Activated naive CD4-positive, alpha-beta T cell (primary cell): ENCODE measurements at regions not wholly inside any gene's neighbourhood (a gene's known extent, or its start where the extent isn't known, plus 50 kb on each side); places are given as distances from the start of the nearest gene placed in this dataset.
"Not testable (repeated sequence)": the region's sequence is repeated elsewhere in the genome, so short reads cannot be mapped to it uniquely, and the experiment has no call there.

Experiments
- DNase-seq, 4 experiments: peaks; one replicate each; lab custom pipeline; 2025; lab: John Stamatoyannopoulos, UW

- DNase-seq = no peak
Observed at GRCh38 chr11:109939166-109939810, 153.9 kb upstream of the ZC3H12C start.

- no peak for DNase-seq
Observed at GRCh38 chr11:109940816-109941215, 152.4 kb upstream of the ZC3H12C start.

GRCh38 chr11:109945626-109946321 is 147.4 kb upstream of the ZC3H12C start:
- no peak for DNase-seq

GRCh38 chr11:109946322-109946846 is 146.8 kb upstream of the ZC3H12C start:
- peak in 1 of 4 experiments; percentile 4 for DNase-seq

GRCh38 chr11:109954534-109954933 is 138.7 kb upstream of the ZC3H12C start:
- no peak for DNase-seq

- DNase-seq = no peak
Observed at GRCh38 chr11:109956124-109956793, 136.9 kb upstream of the ZC3H12C start.

- no peak for DNase-seq
Observed at GRCh38 chr11:109957000-109957399, 136.2 kb upstream of the ZC3H12C start.

- DNase-seq = no peak
Observed at GRCh38 chr11:109957601-109958000, 135.6 kb upstream of the ZC3H12C start.

- DNase-seq = no peak
Observed at GRCh38 chr11:109958131-109958820, 134.9 kb upstream of the ZC3H12C start.

- DNase-seq = no peak
Observed at GRCh38 chr11:109958821-109959166, 134.4 kb upstream of the ZC3H12C start.

GRCh38 chr11:109960831-109961230 is 132.4 kb upstream of the ZC3H12C start:
- no peak for DNase-seq

- no peak for DNase-seq
Observed at GRCh38 chr11:109961261-109961660, 131.9 kb upstream of the ZC3H12C start.

GRCh38 chr11:109963101-109963500 is 130.1 kb upstream of the ZC3H12C start:
- no peak for DNase-seq

GRCh38 chr11:109964487-109964886 is 128.7 kb upstream of the ZC3H12C start:
- no peak for DNase-seq

- DNase-seq = not testable (repeated sequence)
Observed at GRCh38 chr11:109965445-109965844, 127.7 kb upstream of the ZC3H12C start.

GRCh38 chr11:109965926-109966325 is 127.3 kb upstream of the ZC3H12C start:
- not testable (repeated sequence) for DNase-seq

GRCh38 chr11:109967136-109967535 is 126.1 kb upstream of the ZC3H12C start:
- DNase-seq = not testable (repeated sequence)

- DNase-seq = no peak
Observed at GRCh38 chr11:109968299-109968698, 124.9 kb upstream of the ZC3H12C start.

GRCh38 chr11:109968781-109969180 is 124.4 kb upstream of the ZC3H12C start:
- no peak for DNase-seq

- no peak for DNase-seq
Observed at GRCh38 chr11:109970516-109971183, 122.5 kb upstream of the ZC3H12C start.

- no peak for DNase-seq
Observed at GRCh38 chr11:109971184-109971523, 122.0 kb upstream of the ZC3H12C start.

GRCh38 chr11:109972181-109972715 is 120.9 kb upstream of the ZC3H12C start:
- DNase-seq = no peak
